Fibroblast of skin of back (primary cell): ENCODE measurements at regions not wholly inside any gene's neighbourhood (a gene's known extent, or its start where the extent isn't known, plus 50 kb on each side); places are given as distances from the start of the nearest gene placed in this dataset.

Experiments used
- DNase-seq: peaks from one replicate; pipeline ENCODE4 v3.0.0-alpha.2; 2013

GRCh38 chr11:128188346-128189004, 398.9 kb downstream of the ETS1 start:
- DNase-seq: peak; percentile 29

GRCh38 chr11:128187835-128188234, 399.5 kb downstream of the ETS1 start:
- peak; percentile 41 for DNase-seq

GRCh38 chr11:128187377-128187776, 400.0 kb downstream of the ETS1 start:
- DNase-seq: no peak

GRCh38 chr11:128184981-128185380, 402.4 kb downstream of the ETS1 start:
- no peak for DNase-seq

- DNase-seq: peak; percentile 27
Measured at GRCh38 chr11:128182844-128183243, 404.5 kb downstream of the ETS1 start.

- no peak for DNase-seq
Measured at GRCh38 chr11:128181984-128182383, 405.4 kb downstream of the ETS1 start.

GRCh38 chr11:128181088-128181480, 406.3 kb downstream of the ETS1 start:
- no peak for DNase-seq

GRCh38 chr11:128180441-128181087, 406.8 kb downstream of the ETS1 start:
- peak; percentile 96 for DNase-seq

GRCh38 chr11:128179512-128179911, 407.8 kb downstream of the ETS1 start:
- no peak for DNase-seq

GRCh38 chr11:128179039-128179438, 408.3 kb downstream of the ETS1 start:
- DNase-seq: no peak

GRCh38 chr11:128174465-128175291, 412.7 kb downstream of the ETS1 start:
- peak; percentile 88 for DNase-seq

GRCh38 chr11:128172046-128172878, 415.1 kb downstream of the ETS1 start:
- DNase-seq: peak; percentile 84

GRCh38 chr11:128171506-128171905, 415.9 kb downstream of the ETS1 start:
- DNase-seq: no peak

- no peak for DNase-seq
Measured at GRCh38 chr11:128165572-128165971, 421.8 kb downstream of the ETS1 start.

- DNase-seq: no peak
Measured at GRCh38 chr11:128164080-128164741, 423.1 kb downstream of the ETS1 start.

- DNase-seq: no peak
Measured at GRCh38 chr11:128161994-128162393, 425.4 kb downstream of the ETS1 start.

GRCh38 chr11:128161436-128161835, 425.9 kb downstream of the ETS1 start:
- no peak for DNase-seq

GRCh38 chr11:128158860-128159259, 428.5 kb downstream of the ETS1 start:
- no peak for DNase-seq

- peak; percentile 78 for DNase-seq
Measured at GRCh38 chr11:128157423-128158298, 429.7 kb downstream of the ETS1 start.

- DNase-seq: no peak
Measured at GRCh38 chr11:128156486-128156885, 430.9 kb downstream of the ETS1 start.

- no peak for DNase-seq
Measured at GRCh38 chr11:128155590-128155989, 431.8 kb downstream of the ETS1 start.
